PC-9 (cell line): ENCODE measurements at regions not wholly inside any gene's neighbourhood (a gene's known extent, or its start where the extent isn't known, plus 50 kb on each side); places are given as distances from the start of the nearest gene placed in this dataset.

Experiments
- CTCF ChIP-seq: fragments of 200-600 bp; sonication (generic); conservative IDR thresholded peaks from 2 replicates; pipeline ENCODE4 v1.6.1; 2017; ENCODE audit warnings: mixed run types, antibody characterized with exemption, mild to moderate bottlenecking, moderate library complexity
- EZH2 ChIP-seq: fragments of 200-600 bp; sonication (generic); IDR thresholded peaks from 2 replicates; pipeline ENCODE4 v1.8.0; 2017; ENCODE audit warnings: antibody characterized with exemption, low read depth

- TF ChIP-seq CTCF (no peak), EZH2 (no peak)
These were observed 303.7 kb upstream of the GNPDA2 start for GRCh38 chr4:45030059-45030458.
